ENCODE measurements at regions not wholly inside any gene's neighbourhood (a gene's known extent, or its start where the extent isn't known, plus 50 kb on each side); places are given as distances from the start of the nearest gene placed in this dataset.

- no peak for TF ChIP-seq CTCF (IDR thresholded peaks at IDR 0.05)
- TF ChIP-seq POLR2A (IDR thresholded peaks at IDR 0.05): no peak
- TF ChIP-seq POLR2AphosphoS5 (IDR thresholded peaks at IDR 0.05): no peak
These were observed 2620.0 kb downstream of the PCDH7 start for GRCh38 chr4:33340168-33340567.
